Uterus (tissue), 2 donors: ENCODE measurements at regions not wholly inside any gene's neighbourhood (a gene's known extent, or its start where the extent isn't known, plus 50 kb on each side); places are given as distances from the start of the nearest gene placed in this dataset.

ENCODE experiments used
- CTCF ChIP-seq, 4 experiments: fragments of 200-600 bp in 2 of 4; fragments of 450-650 bp in 2 of 4; sonication (generic) in 2 of 4; IDR thresholded peaks; one replicate each; pipeline ENCODE4 v1.5.1; 2016 to 2019; ENCODE audit warnings: antibody characterized with exemption in 4 of 4, mild to moderate bottlenecking in 2 of 4, moderate library complexity in 1 of 4
- POLR2A ChIP-seq, 2 donors: fragments of 450-650 bp; IDR thresholded peaks; one replicate each; pipeline ENCODE4 v1.6.1; 2016; ENCODE audit warnings: antibody characterized with exemption in 2 of 2, mild to moderate bottlenecking in 1 of 2, moderate library complexity in 1 of 2

- TF ChIP-seq CTCF (IDR thresholded peaks at IDR 0.05), result no peak
- no peak for TF ChIP-seq POLR2A (IDR thresholded peaks at IDR 0.05)
These were observed 536.8 kb downstream of the MIAT start for GRCh38 chr22:27194096-27194748.
